ENCODE measurements at regions not wholly inside any gene's neighbourhood (a gene's known extent, or its start where the extent isn't known, plus 50 kb on each side); places are given as distances from the start of the nearest gene placed in this dataset.
A peak's percentile ranks its signal among the peaks of the same experiment; 100 is the strongest.

- no peaks in the 10 kb centered on the region for H3K4me1 ChIP-seq
- no peaks in the 10 kb centered on the region for H3K9me3 ChIP-seq
- H3K27ac ChIP-seq: no peak overlapping the region
- no peak for DNase-seq
- H3K36me3 ChIP-seq (ENCODE audit: low read depth, missing control alignments): no peaks in the 10 kb centered on the region
- intact Hi-C loops (cut with DNase I; ENCODE audit: low total_unique reads): no loop called here
- TF ChIP-seq POLR2A (IDR thresholded peaks at IDR 0.05) (no peak), CTCF (IDR thresholded peaks at IDR 0.05) (no peak)
- H3K27me3 ChIP-seq: no peaks in the 10 kb centered on the region
- no peak overlapping the region for H3K4me3 ChIP-seq
- 46 to 57% methylated on average over 9 of the region's 9 CpGs for WGBS, 2 donors
These were observed 480.2 kb upstream of the ERCC4 start for GRCh38 chr16:13439766-13440165.

- no peaks in the 10 kb centered on the region for H3K27me3 ChIP-seq
- 84 to 87% methylated on average over 3 of the region's 3 CpGs for WGBS, 2 donors
- intact Hi-C loops (cut with DNase I; ENCODE audit: low total_unique reads): no loop called here
These were observed 478.3 kb upstream of the ERCC4 start for GRCh38 chr16:13441675-13442074.

GRCh38 chr16:13448346-13448745, 471.6 kb upstream of the ERCC4 start:
- no peak for DNase-seq
- H3K9me3 ChIP-seq: no peaks in the 10 kb centered on the region
- H3K27ac ChIP-seq: no peak overlapping the region
- 58 to 61% methylated on average over 4 of the region's 4 CpGs for WGBS, 2 donors
- H3K27me3 ChIP-seq: no peaks in the 10 kb centered on the region
- H3K4me1 ChIP-seq: no peaks in the 10 kb centered on the region
- H3K4me3 ChIP-seq: no peak overlapping the region
- no peaks in the 10 kb centered on the region for H3K36me3 ChIP-seq (ENCODE audit: low read depth, missing control alignments)
- intact Hi-C loops (cut with DNase I; ENCODE audit: low total_unique reads): no loop called here
- TF ChIP-seq POLR2A (IDR thresholded peaks at IDR 0.05): no peak
- no peak for TF ChIP-seq CTCF (IDR thresholded peaks at IDR 0.05)

More at GRCh38 chr16:13441675-13442074, 478.3 kb upstream of the ERCC4 start:
- Histone ChIP-seq H3K4me3 (no peak overlapping the region), H3K27ac (no peak overlapping the region), H3K9me3 (no peaks in the 10 kb centered on the region), H3K4me1 (no peaks in the 10 kb centered on the region), H3K36me3 (ENCODE audit: low read depth, missing control alignments) (no peaks in the 10 kb centered on the region)
- TF ChIP-seq CTCF (IDR thresholded peaks at IDR 0.05) (no peak), POLR2A (IDR thresholded peaks at IDR 0.05) (no peak)
- no peak for DNase-seq

- H3K9me3 ChIP-seq: no peaks in the 10 kb centered on the region
- no peak for TF ChIP-seq POLR2A (IDR thresholded peaks at IDR 0.05)
- no peak for TF ChIP-seq CTCF (IDR thresholded peaks at IDR 0.05)
- no peak overlapping the region for H3K27ac ChIP-seq
- WGBS, 2 donors: 68 to 71% methylated on average over 2 of the region's 2 CpGs
- no peak overlapping the region for H3K4me3 ChIP-seq
- no peaks in the 10 kb centered on the region for H3K36me3 ChIP-seq (ENCODE audit: low read depth, missing control alignments)
- H3K27me3 ChIP-seq: no peaks in the 10 kb centered on the region
- no peak for DNase-seq
- intact Hi-C loops (cut with DNase I; ENCODE audit: low total_unique reads): no loop called here
- H3K4me1 ChIP-seq: no peaks in the 10 kb centered on the region
These were observed 466.6 kb upstream of the ERCC4 start for GRCh38 chr16:13453325-13453724.

GRCh38 chr16:13453938-13454553, 465.9 kb upstream of the ERCC4 start:
- H3K27me3 ChIP-seq: no peaks in the 10 kb centered on the region
- H3K4me1 ChIP-seq: no peaks in the 10 kb centered on the region
- no peak overlapping the region for H3K4me3 ChIP-seq
- no peaks in the 10 kb centered on the region for H3K9me3 ChIP-seq
- WGBS, 2 donors: 67 to 70% methylated on average over 10 of the region's 10 CpGs
- no peak overlapping the region for H3K27ac ChIP-seq
- TF ChIP-seq POLR2A (IDR thresholded peaks at IDR 0.05) (no peak), CTCF (IDR thresholded peaks at IDR 0.05) (peak in 2 of 3 experiments; percentile 46 to 60)
- peak; percentile 73 for DNase-seq
- intact Hi-C loops (cut with DNase I; ENCODE audit: low total_unique reads): no loop called here
- no peaks in the 10 kb centered on the region for H3K36me3 ChIP-seq (ENCODE audit: low read depth, missing control alignments)
